ENCODE measurements at regions not wholly inside any gene's neighbourhood (a gene's known extent, or its start where the extent isn't known, plus 50 kb on each side); places are given as distances from the start of the nearest gene placed in this dataset.

GRCh38 chr6:11392778-11393507, 144.6 kb upstream of the TMEM170B start (continued):
- TF ChIP-seq PRDM4 (CRISPR knock-in tag; IDR thresholded peaks at IDR 0.05; ENCODE audit: borderline replicate concordance) (no peak; the same call in 1 of the 2 replicates), ATF2 (CRISPR knock-in tag; IDR thresholded peaks at IDR 0.05) (peak; percentile 95), ZGPAT (CRISPR knock-in tag; IDR thresholded peaks at IDR 0.05) (peak; percentile 98), MYNN (CRISPR knock-in tag; IDR thresholded peaks at IDR 0.05; ENCODE audit: low read depth) (no peak), DNMT1 (CRISPR knock-in tag; IDR thresholded peaks at IDR 0.05) (no peak; the same call in 1 of the 2 replicates), BHLHE40 (IDR thresholded peaks at IDR 0.05; ENCODE audit: low read length) (peak; percentile 100), SNRNP70 (IDR thresholded peaks at IDR 0.05; ENCODE audit: low read depth, low read length) (no peak), FOSL2 (CRISPR knock-in tag; IDR thresholded peaks at IDR 0.05) (peak; percentile 92), NFIB (CRISPR knock-in tag; IDR thresholded peaks at IDR 0.05; ENCODE audit: borderline replicate concordance) (peak; percentile 91), ZNF567 (CRISPR knock-in tag; IDR thresholded peaks at IDR 0.05; ENCODE audit: borderline replicate concordance) (no peak), REPIN1 (CRISPR knock-in tag; IDR thresholded peaks at IDR 0.05; ENCODE audit: borderline replicate concordance, low read depth) (peak; percentile 87; the same call in 1 of the 2 replicates), MTA1 (CRISPR knock-in tag; IDR thresholded peaks at IDR 0.05; ENCODE audit: borderline replicate concordance) (peak; percentile 95; the same call in 1 of the 2 replicates), SNAPC5 (CRISPR knock-in tag; IDR thresholded peaks at IDR 0.05; ENCODE audit: borderline replicate concordance) (no peak), ZNF3 (CRISPR knock-in tag; IDR thresholded peaks at IDR 0.05) (no peak), ZFP82 (CRISPR knock-in tag; IDR thresholded peaks at IDR 0.05; ENCODE audit: borderline replicate concordance) (no peak), ZBTB37 (CRISPR knock-in tag; IDR thresholded peaks at IDR 0.05) (no peak; the same call in 1 of the 2 replicates), ZNF563 (CRISPR knock-in tag; IDR thresholded peaks at IDR 0.05) (peak; percentile 30), KMT2A (CRISPR knock-in tag; IDR thresholded peaks at IDR 0.05) (no peak), PLRG1 (conservative IDR thresholded peaks at IDR 0.05) (no peak)

Data from HepG2 (cell line).